ENCODE measurements at regions not wholly inside any gene's neighbourhood (a gene's known extent, or its start where the extent isn't known, plus 50 kb on each side); places are given as distances from the start of the nearest gene placed in this dataset.
"Not testable (repeated sequence)": the region's sequence is repeated elsewhere in the genome, so short reads cannot be mapped to it uniquely, and the experiment has no call there.

- DNase-seq = no peak
Measured at GRCh38 chr6:71209206-71209605, 79.4 kb upstream of the OGFRL1 start.

- DNase-seq = no peak
Measured at GRCh38 chr6:71209626-71210025, 79.0 kb upstream of the OGFRL1 start.

- no peak for DNase-seq
Measured at GRCh38 chr6:71211799-71212198, 76.8 kb upstream of the OGFRL1 start.

GRCh38 chr6:71220466-71220865 is 68.1 kb upstream of the OGFRL1 start:
- no peak for DNase-seq

- no peak for DNase-seq
Measured at GRCh38 chr6:71222671-71223070, 65.9 kb upstream of the OGFRL1 start.

GRCh38 chr6:71224011-71224410 is 64.6 kb upstream of the OGFRL1 start:
- no peak for DNase-seq

GRCh38 chr6:71226151-71226550 is 62.5 kb upstream of the OGFRL1 start:
- DNase-seq = no peak

- DNase-seq = no peak
Measured at GRCh38 chr6:71228461-71229041, 60.1 kb upstream of the OGFRL1 start.

- DNase-seq = no peak
Measured at GRCh38 chr6:71229477-71229876, 59.1 kb upstream of the OGFRL1 start.

- not testable (repeated sequence) for DNase-seq
Measured at GRCh38 chr6:71232890-71233289, 55.7 kb upstream of the OGFRL1 start.

GRCh38 chr6:71236926-71237434 is 51.6 kb upstream of the OGFRL1 start:
- DNase-seq = no peak

- no peak for DNase-seq
Measured at GRCh38 chr6:71238351-71238750, 50.3 kb upstream of the OGFRL1 start.
